Sigmoid colon (tissue), 4 donors: ENCODE measurements at regions not wholly inside any gene's neighbourhood (a gene's known extent, or its start where the extent isn't known, plus 50 kb on each side); places are given as distances from the start of the nearest gene placed in this dataset.

Experiments
- CTCF ChIP-seq, 4 experiments: fragments of 450-650 bp in 3 of 4; fragments of 200-600 bp in 1 of 4; IDR thresholded peaks; one replicate each; pipeline ENCODE4 v1.5.1; 2016 to 2019; ENCODE audit warnings: antibody characterized with exemption in 4 of 4, mild to moderate bottlenecking in 3 of 4, moderate library complexity in 2 of 4
- POLR2A ChIP-seq, 2 donors: fragments of 450-650 bp; IDR thresholded peaks; one replicate each; pipeline ENCODE4 v1.6.1; 2016; ENCODE audit warnings: antibody characterized with exemption in 2 of 2, mild to moderate bottlenecking in 2 of 2, moderate library complexity in 2 of 2
- POLR2AphosphoS5 ChIP-seq, 4 donors: sonication (generic); formaldehyde crosslinking; IDR thresholded peaks; one replicate each; pipeline ENCODE4 v1.6.1; 2017; ENCODE audit warnings: antibody characterized with exemption in 4 of 4

GRCh38 chr4:74630551-74630950 is 163.8 kb downstream of the BTC start:
- TF ChIP-seq CTCF (IDR thresholded peaks at IDR 0.05) = no peak
- no peak for TF ChIP-seq POLR2A (IDR thresholded peaks at IDR 0.05)
- TF ChIP-seq POLR2AphosphoS5 (IDR thresholded peaks at IDR 0.05) = no peak
